HG02763 (cell line): ENCODE measurements at regions not wholly inside any gene's neighbourhood (a gene's known extent, or its start where the extent isn't known, plus 50 kb on each side); places are given as distances from the start of the nearest gene placed in this dataset.

ENCODE experiments used
- ATAC-seq: cut with Tn5 transposase; IDR thresholded peaks from one replicate; pipeline ENCODE4 v1.9.1; 2021; ENCODE audit warnings: mild to moderate bottlenecking, moderate library complexity; ENCODE audit not compliant: unreplicated experiment

- no peak for ATAC-seq
These were observed 226.5 kb upstream of the TOPAZ1 start for GRCh38 chr3:44015170-44015569.

GRCh38 chr3:44016818-44017217, 224.9 kb upstream of the TOPAZ1 start:
- no peak for ATAC-seq

DNA sequence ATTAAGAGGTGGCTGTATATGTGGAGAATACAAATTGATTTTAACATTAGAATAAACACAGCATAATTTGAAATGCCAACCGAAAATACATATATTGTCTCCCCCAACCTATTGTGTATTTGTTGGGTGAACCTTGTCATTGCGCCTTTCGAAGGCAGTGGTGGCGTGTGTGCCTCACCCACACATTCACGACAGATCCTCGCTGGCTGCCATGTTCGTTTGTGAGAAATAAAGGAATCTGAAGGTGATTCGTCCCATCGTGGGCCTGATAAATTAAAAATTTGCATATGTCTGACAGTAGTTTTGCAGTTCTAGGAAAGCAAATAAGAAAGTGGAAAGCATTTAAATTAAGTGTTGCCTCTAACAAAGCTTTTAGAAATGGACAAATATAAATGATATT, 222.8 kb upstream of the TOPAZ1 start:
- no peak for ATAC-seq

- ATAC-seq = no peak
These were observed 221.9 kb upstream of the TOPAZ1 start for GRCh38 chr3:44019736-44020135.

DNA sequence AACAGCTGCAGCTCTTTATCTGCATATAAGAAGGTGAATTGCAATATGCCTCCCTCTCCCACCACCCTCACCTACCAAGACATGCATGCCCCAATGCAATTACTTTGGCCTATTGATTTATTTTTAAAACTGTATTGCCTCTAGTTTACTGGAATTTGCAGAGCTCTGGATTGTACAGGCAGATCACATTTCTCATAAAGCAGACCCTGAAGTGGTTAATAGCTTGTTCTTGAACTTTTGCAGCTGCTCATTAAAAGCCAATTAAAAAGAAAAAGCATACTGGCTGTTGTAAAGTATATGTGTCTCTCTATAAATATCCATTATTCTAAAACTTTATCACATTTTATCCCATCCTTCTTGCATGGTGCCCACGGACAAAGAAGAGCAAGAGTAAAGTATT, 221.5 kb upstream of the TOPAZ1 start:
- no peak for ATAC-seq

- no peak for ATAC-seq
These were observed 219.8 kb upstream of the TOPAZ1 start for GRCh38 chr3:44021651-44022594.

DNA sequence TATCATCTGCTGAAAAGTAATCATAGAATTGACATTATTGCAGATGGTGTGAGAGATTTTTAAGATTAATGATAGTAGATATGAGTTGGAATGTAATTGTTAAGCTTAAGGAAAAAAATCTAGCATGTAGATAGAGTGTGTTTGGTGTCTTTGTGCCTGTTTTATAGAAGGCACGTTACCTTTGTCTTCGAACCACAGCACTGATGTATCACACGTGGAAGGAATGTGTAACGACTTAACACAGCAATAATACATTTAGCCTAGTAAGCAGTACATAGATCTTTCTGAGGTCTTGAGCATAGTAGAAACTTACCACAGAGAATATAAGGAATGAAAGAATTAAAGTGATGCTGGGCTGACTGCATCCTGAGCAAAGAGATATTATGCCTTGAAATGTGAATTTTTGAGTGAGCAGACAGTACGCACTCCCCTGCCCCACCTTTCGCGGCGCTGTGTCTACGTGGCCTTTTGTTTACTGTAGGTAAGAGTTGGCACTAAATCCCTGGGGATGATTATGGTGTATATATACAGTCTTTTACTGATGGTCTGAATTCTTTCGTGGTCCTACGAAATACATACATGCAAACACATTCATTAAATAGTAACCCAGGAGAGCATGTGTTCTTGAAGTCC, 217.6 kb upstream of the TOPAZ1 start:
- no peak for ATAC-seq

- no peak for ATAC-seq
These were observed 215.3 kb upstream of the TOPAZ1 start for GRCh38 chr3:44026220-44026865.

DNA sequence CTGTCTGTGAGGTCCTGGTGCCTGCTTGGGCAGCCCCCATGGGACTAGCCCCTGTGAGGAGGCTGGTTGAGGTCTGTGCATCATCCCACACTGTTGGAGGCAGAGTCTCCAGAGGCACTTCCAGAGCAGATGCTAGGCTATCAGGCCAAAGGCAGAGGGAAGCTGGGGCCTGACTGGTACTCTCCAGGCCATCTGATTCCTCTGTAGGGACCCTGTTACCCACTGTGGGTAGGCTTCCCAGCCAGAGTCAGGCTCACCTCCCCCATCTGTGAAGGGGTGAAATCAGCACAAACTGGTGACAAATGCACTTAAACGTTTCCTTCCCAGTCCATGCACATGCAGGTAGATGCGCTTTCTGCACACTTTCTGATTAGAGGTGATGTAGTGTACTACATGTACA, 212.6 kb upstream of the TOPAZ1 start:
- ATAC-seq = no peak

DNA sequence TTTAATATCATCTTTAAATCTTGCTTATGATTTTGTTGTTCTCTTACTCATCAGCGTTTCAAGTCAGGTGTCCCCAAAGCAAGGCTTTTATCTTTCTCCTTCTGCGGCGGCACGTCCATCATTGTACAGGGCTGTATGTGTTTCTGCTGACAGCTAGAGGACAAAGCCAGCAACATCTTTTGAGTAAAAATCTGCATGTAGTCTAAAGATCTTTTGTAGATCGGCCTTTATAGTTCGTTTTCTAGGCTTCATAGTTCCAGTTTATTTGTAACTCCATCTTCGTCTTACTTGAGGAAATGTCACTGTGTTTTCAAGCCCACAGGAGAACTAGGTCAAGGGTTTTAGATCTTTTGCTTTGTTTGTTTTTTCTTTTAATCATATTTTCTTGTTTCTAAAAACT, 211.4 kb upstream of the TOPAZ1 start:
- ATAC-seq = no peak

- no peak for ATAC-seq
These were observed 210.9 kb upstream of the TOPAZ1 start for GRCh38 chr3:44030687-44031305.

- ATAC-seq = no peak
These were observed 210.0 kb upstream of the TOPAZ1 start for GRCh38 chr3:44031387-44032380.

DNA sequence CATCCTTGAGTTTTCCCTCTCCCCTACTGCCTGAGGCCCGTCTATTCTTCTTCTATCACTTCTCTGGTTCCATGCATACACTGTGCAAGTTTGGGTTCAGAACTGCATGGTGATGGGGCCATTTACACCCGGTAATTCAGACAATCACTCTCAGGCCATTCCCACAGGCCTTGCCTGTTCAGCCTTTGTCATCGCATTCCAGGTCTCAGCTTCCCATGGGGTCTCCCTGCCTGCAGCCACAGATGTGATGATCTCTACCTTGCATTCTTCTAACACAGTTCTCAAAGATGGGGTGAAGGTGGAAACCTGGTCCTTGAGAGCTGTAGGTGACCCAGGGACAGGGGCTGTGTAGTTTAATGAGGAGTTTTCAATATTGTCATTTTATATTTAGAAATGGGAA, 209.2 kb upstream of the TOPAZ1 start:
- ATAC-seq = no peak

- ATAC-seq = no peak
These were observed 208.6 kb upstream of the TOPAZ1 start for GRCh38 chr3:44033123-44033522.

- no peak for ATAC-seq
These were observed 204.8 kb upstream of the TOPAZ1 start for GRCh38 chr3:44036850-44037249.

- ATAC-seq = no peak
These were observed 202.7 kb upstream of the TOPAZ1 start for GRCh38 chr3:44039006-44039405.

DNA sequence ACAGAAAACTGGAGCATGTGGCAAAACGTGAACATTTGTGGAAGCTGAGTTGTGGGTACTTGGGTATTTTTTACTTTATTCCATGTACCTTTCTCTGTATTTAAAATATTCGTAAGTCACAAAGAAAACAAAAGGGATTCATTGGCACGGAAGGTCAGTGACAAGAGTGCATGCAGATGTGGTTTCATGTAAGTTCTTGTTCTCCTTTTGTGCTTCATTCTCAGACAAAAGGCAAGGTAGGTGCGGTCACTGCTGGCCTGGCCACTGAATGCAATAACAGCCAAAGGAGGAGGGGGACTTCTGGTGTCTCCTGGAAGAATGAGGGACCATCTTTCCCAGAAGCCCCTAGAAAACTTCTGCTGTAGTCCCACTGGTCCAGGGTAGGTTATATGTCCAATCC, 200.0 kb upstream of the TOPAZ1 start:
- no peak for ATAC-seq

GRCh38 chr3:44042772-44043171, 198.9 kb upstream of the TOPAZ1 start:
- ATAC-seq = no peak

DNA sequence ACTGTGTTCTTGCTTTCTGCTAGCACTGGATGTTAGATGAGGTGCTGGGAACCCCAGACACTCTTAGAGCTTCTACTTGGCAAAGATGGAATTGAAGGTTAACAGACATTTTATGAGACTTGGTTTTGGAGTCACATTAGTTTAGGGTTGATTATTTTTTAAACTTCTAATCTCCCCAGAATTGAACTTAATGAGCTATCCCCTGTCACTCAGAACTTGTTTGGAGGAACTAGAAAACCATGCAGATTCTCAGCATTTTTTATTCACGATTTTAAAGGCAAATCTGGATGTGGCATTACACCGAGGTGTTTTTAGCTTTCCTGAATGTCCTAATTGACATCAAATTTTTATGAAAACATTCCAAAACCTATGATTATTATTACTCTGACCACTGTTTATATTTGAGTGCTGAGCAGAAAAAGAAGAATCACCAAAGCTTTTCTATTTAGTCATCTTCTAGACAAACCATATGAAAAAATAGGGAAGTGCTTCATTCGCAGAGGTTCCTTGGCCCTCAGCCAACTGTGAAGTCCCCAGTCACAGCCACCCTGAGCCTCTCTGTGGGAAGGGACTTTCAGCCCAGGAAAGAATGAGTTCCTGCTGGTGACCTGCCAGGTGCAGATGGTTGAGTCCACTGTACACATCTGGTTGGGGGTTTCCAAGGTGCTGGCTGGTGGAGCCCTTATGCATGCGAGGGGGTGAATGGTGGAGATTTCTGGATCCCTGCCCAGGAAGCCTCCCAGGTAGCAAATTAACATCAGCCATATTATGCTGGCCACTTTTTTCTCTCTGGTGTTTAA, 196.0 kb upstream of the TOPAZ1 start:
- ATAC-seq = peak; percentile 89
